Epithelial cell of prostate (primary cell): ENCODE measurements at regions not wholly inside any gene's neighbourhood (a gene's known extent, or its start where the extent isn't known, plus 50 kb on each side); places are given as distances from the start of the nearest gene placed in this dataset.

Source experiments
- DNase-seq: peaks from one replicate; pipeline ENCODE4 v3.0.0-alpha.2; 2011; ENCODE audit warnings: low read depth, low spot score
- H3K27ac ChIP-seq: fragments of 450-650 bp; 2 replicates; pipeline ENCODE4 v1.5.1; 2017; ENCODE audit warnings: mild to moderate bottlenecking

GRCh38 chr2:57534358-57534757 is 512.2 kb upstream of the VRK2 start:
- no peak for DNase-seq
- no peak overlapping the region for H3K27ac ChIP-seq

GRCh38 chr2:57536535-57537231 is 509.9 kb upstream of the VRK2 start:
- DNase-seq, result no peak
- no peak overlapping the region for H3K27ac ChIP-seq

- no peak for DNase-seq
- H3K27ac ChIP-seq, result no peak overlapping the region
These were observed 506.8 kb upstream of the VRK2 start for GRCh38 chr2:57539761-57540160.

- no peak for DNase-seq
- no peak overlapping the region for H3K27ac ChIP-seq
These were observed 504.5 kb upstream of the VRK2 start for GRCh38 chr2:57542081-57542480.

GRCh38 chr2:57543211-57543610 is 503.4 kb upstream of the VRK2 start:
- no peak overlapping the region for H3K27ac ChIP-seq
- no peak for DNase-seq

GRCh38 chr2:57544624-57545023 is 502.0 kb upstream of the VRK2 start:
- DNase-seq, result no peak
- no peak overlapping the region for H3K27ac ChIP-seq

- no peak for DNase-seq
- no peak overlapping the region for H3K27ac ChIP-seq
These were observed 500.1 kb upstream of the VRK2 start for GRCh38 chr2:57546478-57546877.

GRCh38 chr2:57549642-57550102 is 496.9 kb upstream of the VRK2 start:
- DNase-seq, result no peak

GRCh38 chr2:57550912-57551311 is 495.7 kb upstream of the VRK2 start:
- H3K27ac ChIP-seq, result no peak overlapping the region
- no peak for DNase-seq

More at GRCh38 chr2:57549642-57550102, 496.9 kb upstream of the VRK2 start:
- no peak overlapping the region for H3K27ac ChIP-seq

GRCh38 chr2:57552885-57553284 is 493.7 kb upstream of the VRK2 start:
- no peak overlapping the region for H3K27ac ChIP-seq
- no peak for DNase-seq

GRCh38 chr2:57554348-57554747 is 492.3 kb upstream of the VRK2 start:
- no peak for DNase-seq

GRCh38 chr2:57558312-57558711 is 488.3 kb upstream of the VRK2 start:
- no peak overlapping the region for H3K27ac ChIP-seq
- no peak for DNase-seq

More at GRCh38 chr2:57554348-57554747, 492.3 kb upstream of the VRK2 start:
- no peak overlapping the region for H3K27ac ChIP-seq

GRCh38 chr2:57562495-57562894 is 484.1 kb upstream of the VRK2 start:
- no peak overlapping the region for H3K27ac ChIP-seq
- DNase-seq, result no peak

GRCh38 chr2:57563015-57563414 is 483.6 kb upstream of the VRK2 start:
- no peak for DNase-seq
- no peak overlapping the region for H3K27ac ChIP-seq

GRCh38 chr2:57567245-57567644 is 479.4 kb upstream of the VRK2 start:
- DNase-seq, result no peak
- no peak overlapping the region for H3K27ac ChIP-seq

- no peak for DNase-seq
- no peak overlapping the region for H3K27ac ChIP-seq
These were observed 477.2 kb upstream of the VRK2 start for GRCh38 chr2:57569396-57569795.

- no peak for DNase-seq
- H3K27ac ChIP-seq, result no peak overlapping the region
These were observed 475.6 kb upstream of the VRK2 start for GRCh38 chr2:57570961-57571360.

- no peak for DNase-seq
These were observed 470.8 kb upstream of the VRK2 start for GRCh38 chr2:57575700-57576268.

GRCh38 chr2:57576983-57577382 is 469.6 kb upstream of the VRK2 start:
- DNase-seq, result no peak
- H3K27ac ChIP-seq, result no peak overlapping the region

More at GRCh38 chr2:57575700-57576268, 470.8 kb upstream of the VRK2 start:
- no peak overlapping the region for H3K27ac ChIP-seq

GRCh38 chr2:57597940-57598339 is 448.7 kb upstream of the VRK2 start:
- DNase-seq, result no peak
- no peak overlapping the region for H3K27ac ChIP-seq

GRCh38 chr2:57598551-57598950 is 448.1 kb upstream of the VRK2 start:
- H3K27ac ChIP-seq, result no peak overlapping the region
- DNase-seq, result no peak

GRCh38 chr2:57602733-57603132 is 443.9 kb upstream of the VRK2 start:
- DNase-seq, result no peak
- H3K27ac ChIP-seq, result no peak overlapping the region
